ENCODE measurements at regions not wholly inside any gene's neighbourhood (a gene's known extent, or its start where the extent isn't known, plus 50 kb on each side); places are given as distances from the start of the nearest gene placed in this dataset.

- POLR2A ChIA-PET, result no interaction called here
- Histone ChIP-seq H3K27me3 (ENCODE audit: control insufficient read depth in 1 of 2, insufficient read depth in 2 of 2, low read length in 2 of 2) (peaks cover 0 to 6% of the 10 kb centered on the region in 2 experiments), H3K4me3 (ENCODE audit: low read length) (no peak overlapping the region), H3K36me3 (ENCODE audit: insufficient read depth, low read length) (no peaks in the 10 kb centered on the region), H3K27ac (ENCODE audit: low read depth in 1 of 2, low read length in 2 of 2) (no peak overlapping the region), H3K4me1 (ENCODE audit: insufficient read depth, low read length) (no peaks in the 10 kb centered on the region), H3K9me3 (ENCODE audit: control insufficient read depth in 1 of 2, insufficient read depth in 1 of 2, low read length in 2 of 2) (no peaks in the 10 kb centered on the region)
- Mint-ChIP-seq H3K4me3 (no peak overlapping the region), H3K36me3 (ENCODE audit: low read depth) (no peaks in the 10 kb centered on the region), H3K27ac (no peak overlapping the region), H3K4me1 (ENCODE audit: low read depth) (no peaks in the 10 kb centered on the region), H3K27me3 (peaks cover 77% of the 10 kb centered on the region), H3K9me3 (peaks cover 3% of the 10 kb centered on the region)
- ATAC-seq (ENCODE audit: poor library complexity), result no peak
- no peak for DNase-seq
- TF ChIP-seq, protein P1, sequence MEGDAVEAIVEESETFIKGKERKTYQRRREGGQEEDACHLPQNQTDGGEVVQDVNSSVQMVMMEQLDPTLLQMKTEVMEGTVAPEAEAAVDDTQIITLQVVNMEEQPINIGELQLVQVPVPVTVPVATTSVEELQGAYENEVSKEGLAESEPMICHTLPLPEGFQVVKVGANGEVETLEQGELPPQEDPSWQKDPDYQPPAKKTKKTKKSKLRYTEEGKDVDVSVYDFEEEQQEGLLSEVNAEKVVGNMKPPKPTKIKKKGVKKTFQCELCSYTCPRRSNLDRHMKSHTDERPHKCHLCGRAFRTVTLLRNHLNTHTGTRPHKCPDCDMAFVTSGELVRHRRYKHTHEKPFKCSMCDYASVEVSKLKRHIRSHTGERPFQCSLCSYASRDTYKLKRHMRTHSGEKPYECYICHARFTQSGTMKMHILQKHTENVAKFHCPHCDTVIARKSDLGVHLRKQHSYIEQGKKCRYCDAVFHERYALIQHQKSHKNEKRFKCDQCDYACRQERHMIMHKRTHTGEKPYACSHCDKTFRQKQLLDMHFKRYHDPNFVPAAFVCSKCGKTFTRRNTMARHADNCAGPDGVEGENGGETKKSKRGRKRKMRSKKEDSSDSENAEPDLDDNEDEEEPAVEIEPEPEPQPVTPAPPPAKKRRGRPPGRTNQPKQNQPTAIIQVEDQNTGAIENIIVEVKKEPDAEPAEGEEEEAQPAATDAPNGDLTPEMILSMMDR (IDR thresholded peaks at IDR 0.05), result no peak
- intact Hi-C loops (cut with DNase I, micrococcal nuclease), result no loop called here
- CTCF ChIA-PET, result no interaction called here
Measured at GRCh38 chr1:214178102-214178501, 102.9 kb upstream of the SMYD2 start.

DNA sequence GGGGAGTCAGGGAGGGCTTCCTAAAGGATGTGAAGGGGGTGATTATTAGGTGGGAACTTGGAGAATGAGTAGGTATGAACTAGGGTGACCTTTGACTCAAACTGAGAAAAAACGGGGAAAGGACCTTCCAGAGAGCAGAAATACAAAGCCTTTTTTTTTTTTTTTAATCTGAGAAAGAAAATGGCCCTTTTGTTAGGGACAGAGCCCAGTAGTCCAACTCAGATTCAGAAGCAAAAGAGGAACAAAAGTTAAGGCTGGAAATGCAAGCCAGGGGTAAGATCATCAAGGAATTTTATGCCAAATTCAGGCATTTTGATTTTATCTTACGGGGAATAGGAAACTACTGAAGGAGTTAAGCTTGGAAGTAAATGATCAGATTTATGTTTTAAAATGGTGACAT, 96.0 kb upstream of the SMYD2 start:
- DNase-seq (no peak), ATAC-seq (ENCODE audit: poor library complexity) (no peak)
- H3K4me1 Mint-ChIP-seq (ENCODE audit: low read depth), result peaks cover 4% of the 10 kb centered on the region
- Histone ChIP-seq H3K4me1 (ENCODE audit: insufficient read depth, low read length) (peaks cover 7% of the 10 kb centered on the region), H3K9me3 (ENCODE audit: control insufficient read depth in 1 of 2, insufficient read depth in 1 of 2, low read length in 2 of 2) (peaks cover 0 to 5% of the 10 kb centered on the region in 2 experiments), H3K4me3 (ENCODE audit: low read length) (no peak overlapping the region), H3K27ac (ENCODE audit: low read depth in 1 of 2, low read length in 2 of 2) (no peak overlapping the region), H3K36me3 (ENCODE audit: insufficient read depth, low read length) (no peaks in the 10 kb centered on the region), H3K27me3 (ENCODE audit: control insufficient read depth in 1 of 2, insufficient read depth in 2 of 2, low read length in 2 of 2) (peaks cover 19 to 49% of the 10 kb centered on the region in 2 experiments)
- H3K4me3 Mint-ChIP-seq, result no peak overlapping the region
- TF ChIP-seq, protein P1 (IDR thresholded peaks at IDR 0.05), result no peak
- ChIA-PET POLR2A (no interaction called here), CTCF (no interaction called here)
- peaks cover 74% of the 10 kb centered on the region for H3K27me3 Mint-ChIP-seq
- intact Hi-C loops (cut with DNase I, micrococcal nuclease), result no loop called here
- no peak overlapping the region for H3K27ac Mint-ChIP-seq
- H3K9me3 Mint-ChIP-seq, result peaks cover 3% of the 10 kb centered on the region
- H3K36me3 Mint-ChIP-seq (ENCODE audit: low read depth), result no peaks in the 10 kb centered on the region

DNA sequence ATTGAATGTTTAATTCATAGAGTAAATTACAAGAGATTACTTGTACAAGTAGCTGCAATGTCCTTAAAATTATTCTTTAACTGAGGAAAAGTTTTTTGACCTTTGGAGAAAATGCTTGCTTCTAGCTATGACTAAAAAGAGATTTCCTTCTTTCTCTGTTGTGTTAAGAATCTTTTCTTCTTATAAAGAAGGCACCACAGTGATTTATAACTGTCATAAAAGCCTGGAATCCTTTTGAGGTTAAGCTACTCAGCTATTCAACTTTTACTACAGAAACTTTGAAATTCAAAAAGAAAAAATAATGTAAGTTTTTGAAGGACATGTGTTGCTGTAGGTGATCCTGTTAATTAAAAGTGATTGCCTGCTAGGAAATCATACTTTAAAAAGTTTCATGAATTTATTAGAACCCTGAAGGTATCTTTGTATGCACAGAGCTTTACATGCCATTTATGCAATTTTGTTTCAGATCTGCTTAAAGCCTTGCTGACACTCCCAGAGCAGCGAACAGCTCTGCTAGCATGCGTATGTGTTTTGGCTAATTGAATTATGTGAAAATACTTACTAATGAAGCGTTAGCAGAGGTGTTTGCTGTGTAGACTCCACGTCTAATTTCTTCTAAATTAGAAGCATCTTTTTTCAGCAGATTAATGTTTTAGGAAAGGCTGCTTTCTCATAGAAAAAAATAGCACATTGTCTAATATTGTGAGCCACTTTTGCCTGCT, 94.7 kb upstream of the SMYD2 start:
- no peak for ATAC-seq (ENCODE audit: poor library complexity)
- no peak overlapping the region for H3K27ac Mint-ChIP-seq
- TF ChIP-seq, protein P1 (IDR thresholded peaks at IDR 0.05), result no peak
- Histone ChIP-seq H3K27me3 (ENCODE audit: control insufficient read depth in 1 of 2, insufficient read depth in 2 of 2, low read length in 2 of 2) (peaks cover 24 to 62% of the 10 kb centered on the region in 2 experiments), H3K36me3 (ENCODE audit: insufficient read depth, low read length) (no peaks in the 10 kb centered on the region), H3K4me1 (ENCODE audit: insufficient read depth, low read length) (peaks cover 7% of the 10 kb centered on the region), H3K4me3 (ENCODE audit: low read length) (no peak overlapping the region), H3K27ac (ENCODE audit: low read depth in 1 of 2, low read length in 2 of 2) (no peak overlapping the region), H3K9me3 (ENCODE audit: control insufficient read depth in 1 of 2, insufficient read depth in 1 of 2, low read length in 2 of 2) (peaks cover 0 to 5% of the 10 kb centered on the region in 2 experiments)
- POLR2A ChIA-PET, result no interaction called here
- H3K4me3 Mint-ChIP-seq, result no peak overlapping the region
- peaks cover 81% of the 10 kb centered on the region for H3K27me3 Mint-ChIP-seq
- peaks cover 4% of the 10 kb centered on the region for H3K4me1 Mint-ChIP-seq (ENCODE audit: low read depth)
- H3K36me3 Mint-ChIP-seq (ENCODE audit: low read depth), result no peaks in the 10 kb centered on the region
- H3K9me3 Mint-ChIP-seq, result peaks cover 3% of the 10 kb centered on the region
- intact Hi-C loops (cut with DNase I, micrococcal nuclease), result no loop called here
- no peak for DNase-seq
- CTCF ChIA-PET, result no interaction called here

Measured in CD4-positive, alpha-beta T cell (primary cell).